Lung microvascular endothelial cell (primary cell): ENCODE measurements at regions not wholly inside any gene's neighbourhood (a gene's known extent, or its start where the extent isn't known, plus 50 kb on each side); places are given as distances from the start of the nearest gene placed in this dataset.

ENCODE experiments used
- DNase-seq, 2 donors: peaks; one replicate each; pipeline versions ENCODE4 v3.0.0 to v3.0.0-alpha.2; 2010; ENCODE audit warnings: low read depth in 2 of 2

GRCh38 chr1:221851336-221851735, 109.4 kb upstream of the DUSP10 start:
- no peak for DNase-seq

DNA sequence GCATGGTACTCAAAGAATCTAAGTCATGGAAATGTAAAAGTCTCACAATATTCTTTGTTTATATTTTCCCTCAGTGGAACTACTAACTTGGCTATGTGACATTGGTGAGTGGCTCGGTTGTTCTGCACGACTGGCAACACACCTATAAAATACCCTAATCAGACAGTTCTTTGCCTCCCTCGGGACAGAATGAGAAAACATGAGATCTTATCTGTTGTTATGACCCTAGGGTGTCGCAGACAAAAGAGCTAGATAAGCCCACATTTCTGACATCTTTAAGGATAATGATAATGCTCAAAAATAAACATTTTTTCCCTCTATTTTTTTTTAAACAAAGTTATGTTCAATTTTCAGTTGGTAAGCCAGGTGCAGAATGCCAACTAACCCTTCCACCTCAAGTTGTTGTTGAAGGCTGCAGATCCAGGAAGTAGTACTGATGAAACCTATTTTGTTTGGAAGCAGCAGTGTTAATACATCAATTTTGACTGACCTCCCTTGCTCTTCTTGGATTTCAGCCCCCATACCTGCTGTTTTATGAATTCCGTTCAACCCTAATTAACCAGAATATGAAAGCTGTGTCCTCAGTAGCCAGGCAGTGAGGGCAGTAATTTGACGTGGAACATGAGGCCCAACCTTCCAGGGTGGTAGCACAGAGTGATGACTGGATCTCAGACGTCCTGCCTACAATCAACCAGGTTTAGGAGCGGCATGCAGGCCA, 108.7 kb upstream of the DUSP10 start:
- DNase-seq: no peak

DNA sequence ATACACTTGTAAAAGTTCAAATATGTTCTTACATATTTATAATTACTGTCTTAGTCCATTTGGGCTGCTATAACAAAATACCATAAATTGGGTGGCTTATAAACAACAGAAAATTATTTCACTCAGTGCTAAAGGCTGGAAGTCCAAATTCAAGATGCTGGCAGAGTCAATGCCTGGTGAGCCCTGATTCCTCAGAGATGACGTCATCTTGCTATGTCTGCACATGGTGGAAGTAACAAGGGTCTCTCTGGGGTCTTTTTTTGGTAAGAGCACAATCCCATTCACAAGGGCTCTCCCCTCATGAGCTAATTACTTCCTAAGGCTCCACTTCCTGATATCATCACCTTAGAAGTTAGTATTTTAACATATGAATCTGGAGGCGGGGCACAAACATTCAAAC, 108.0 kb upstream of the DUSP10 start:
- no peak for DNase-seq

DNA sequence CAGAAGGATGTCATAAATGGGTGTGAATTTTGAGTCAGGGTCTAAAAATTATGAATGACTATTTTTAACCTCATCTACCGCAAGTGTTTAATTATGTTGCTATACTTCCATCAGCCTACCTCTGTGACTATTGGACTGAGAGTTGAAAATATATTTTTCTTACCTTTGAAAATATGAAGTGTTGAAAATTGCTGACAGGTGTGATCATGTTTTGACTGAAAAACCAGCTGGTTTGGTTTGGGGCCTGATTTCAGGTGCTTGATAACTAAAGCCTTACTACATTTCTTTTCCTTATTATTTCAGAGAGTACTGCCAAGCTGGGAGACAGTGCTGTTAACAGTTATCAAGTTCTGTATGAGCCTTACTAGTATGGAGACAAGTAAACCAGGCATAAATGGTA, 107.2 kb upstream of the DUSP10 start:
- no peak for DNase-seq

DNA sequence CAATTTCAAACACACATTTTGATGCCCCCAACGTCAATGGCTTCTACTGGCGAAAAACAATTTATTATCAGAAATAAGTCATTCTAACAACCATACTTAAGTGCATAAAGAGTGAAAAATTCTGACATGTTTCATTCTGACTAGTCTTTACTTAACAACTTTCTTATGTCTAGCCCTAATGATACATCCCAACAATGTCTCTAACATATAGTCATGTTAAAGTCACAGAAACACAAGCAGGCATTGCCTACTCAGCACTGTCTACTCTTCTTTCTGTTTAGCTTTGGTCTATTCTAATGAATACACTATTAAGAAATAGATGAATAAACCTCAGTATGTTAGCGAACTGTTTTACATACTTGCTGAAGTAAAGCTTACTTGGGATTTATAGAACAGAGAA, 105.8 kb upstream of the DUSP10 start:
- DNase-seq: no peak

- peak in 1 of 2 donors; percentile 89 for DNase-seq
Measured at GRCh38 chr1:221845650-221846371, 103.9 kb upstream of the DUSP10 start.

DNA sequence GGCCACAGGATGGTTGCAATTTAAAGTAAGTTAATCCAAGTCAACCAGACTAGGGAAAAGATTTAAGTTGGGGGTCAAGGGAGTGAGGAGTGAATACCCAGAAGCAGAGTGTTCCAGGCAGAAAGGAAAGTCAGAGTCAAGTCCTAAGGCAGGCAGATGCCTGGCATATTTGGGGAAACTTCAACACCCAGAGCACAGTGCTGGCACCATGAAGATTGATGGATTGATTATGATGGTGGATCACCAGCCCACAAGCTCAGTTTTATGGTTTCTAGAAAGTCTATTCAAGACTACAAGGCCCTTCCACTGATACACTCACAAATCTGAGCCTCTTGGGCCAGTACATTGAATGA, 100.1 kb upstream of the DUSP10 start:
- DNase-seq: no peak

DNA sequence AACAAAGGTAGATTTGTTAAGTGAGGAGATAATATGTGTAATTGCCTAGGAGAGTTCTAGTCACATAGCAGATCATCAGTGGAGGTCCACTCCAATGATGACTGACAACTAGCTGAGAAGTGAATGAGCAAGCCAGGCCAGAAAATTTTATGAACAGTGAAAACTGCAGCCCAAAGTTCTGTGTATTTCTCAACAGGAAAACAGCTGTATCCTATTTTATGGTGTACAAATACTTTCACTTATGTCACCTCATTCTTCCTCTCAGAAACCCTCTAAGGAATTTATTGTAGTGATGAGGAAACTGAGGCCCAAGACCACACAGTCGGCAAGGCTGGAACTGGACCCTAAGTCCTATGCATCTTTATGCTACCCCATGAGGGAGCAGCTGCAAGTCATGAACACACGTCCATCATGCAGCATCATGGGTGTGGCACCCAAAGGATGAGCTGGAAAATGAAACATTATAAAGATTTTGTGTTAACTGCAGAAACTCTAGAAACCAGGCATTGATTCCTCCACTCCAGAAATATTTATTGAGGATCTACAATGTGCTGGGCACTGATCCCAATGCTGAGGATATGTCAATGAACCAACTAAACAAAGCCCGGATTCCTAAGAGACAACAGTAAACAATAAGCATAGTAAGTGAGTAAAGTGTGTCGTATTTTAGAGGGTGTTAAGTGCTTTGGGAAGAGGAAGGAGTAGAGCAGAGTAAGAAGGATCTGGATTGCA, 99.5 kb upstream of the DUSP10 start:
- peak; percentile 31 to 58 for DNase-seq

- no peak for DNase-seq
Measured at GRCh38 chr1:221840511-221841243, 98.8 kb upstream of the DUSP10 start.

GRCh38 chr1:221839782-221840395, 98.0 kb upstream of the DUSP10 start:
- peak; percentile 59 to 86 for DNase-seq

DNA sequence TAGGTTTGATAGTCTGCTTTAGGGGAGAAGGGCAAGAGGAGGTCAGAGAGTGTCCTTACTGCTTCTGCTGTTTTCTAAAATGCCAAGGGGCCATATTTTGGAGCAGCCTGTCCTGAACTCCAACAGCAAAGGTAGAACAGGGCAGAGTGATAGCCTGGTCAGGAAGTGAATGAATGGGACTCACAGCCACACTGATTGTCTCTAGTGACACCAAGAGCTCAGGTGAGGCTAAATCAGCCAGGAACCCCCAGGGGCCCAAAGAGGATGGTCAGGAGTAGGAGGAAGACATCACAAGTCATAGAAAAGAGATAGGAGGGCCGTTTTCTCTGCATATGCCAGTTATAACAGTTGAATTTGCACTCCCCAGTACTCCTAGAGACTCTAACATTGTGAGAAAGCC, 97.4 kb upstream of the DUSP10 start:
- DNase-seq: no peak

DNA sequence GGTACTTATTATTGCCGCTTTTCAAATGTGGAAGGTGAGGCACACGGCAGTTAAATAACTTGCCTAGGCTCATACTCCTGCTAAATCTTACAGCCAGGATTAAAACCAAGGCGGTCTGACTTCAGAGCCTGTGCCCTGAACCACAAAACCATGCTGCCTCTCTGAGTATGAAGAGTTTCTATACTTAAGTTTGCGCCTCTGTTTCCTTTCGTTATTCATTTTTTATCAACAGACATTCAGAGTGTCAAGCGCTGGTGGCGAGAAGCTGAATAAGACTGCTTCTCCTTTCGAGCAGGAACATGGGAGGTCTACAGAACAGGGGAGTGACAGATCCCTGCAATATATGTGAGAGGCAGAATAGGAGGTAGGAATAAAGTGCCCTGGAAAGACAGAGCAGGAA, 96.0 kb upstream of the DUSP10 start:
- no peak for DNase-seq

GRCh38 chr1:221834698-221835513, 93.0 kb upstream of the DUSP10 start:
- DNase-seq: no peak

DNA sequence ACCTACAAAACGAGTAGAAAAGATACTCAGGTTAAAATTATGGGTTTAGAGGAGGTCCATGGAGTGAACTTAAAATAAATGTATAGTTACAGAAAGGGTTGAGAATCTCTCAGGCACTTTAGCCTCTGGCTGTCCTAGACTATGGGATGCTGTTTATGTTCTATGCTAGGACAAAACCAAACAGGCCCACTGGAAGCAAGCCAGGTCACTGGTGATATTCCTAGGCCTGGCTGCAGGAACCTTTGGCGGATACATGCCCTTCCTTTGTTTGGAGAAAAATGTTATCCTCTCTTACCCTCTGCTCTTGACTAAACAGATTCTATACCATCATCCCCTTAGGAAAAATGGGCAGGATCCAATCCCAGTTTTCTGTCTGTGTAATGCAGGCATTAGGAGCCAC, 90.7 kb upstream of the DUSP10 start:
- DNase-seq: peak; percentile 79 to 89

DNA sequence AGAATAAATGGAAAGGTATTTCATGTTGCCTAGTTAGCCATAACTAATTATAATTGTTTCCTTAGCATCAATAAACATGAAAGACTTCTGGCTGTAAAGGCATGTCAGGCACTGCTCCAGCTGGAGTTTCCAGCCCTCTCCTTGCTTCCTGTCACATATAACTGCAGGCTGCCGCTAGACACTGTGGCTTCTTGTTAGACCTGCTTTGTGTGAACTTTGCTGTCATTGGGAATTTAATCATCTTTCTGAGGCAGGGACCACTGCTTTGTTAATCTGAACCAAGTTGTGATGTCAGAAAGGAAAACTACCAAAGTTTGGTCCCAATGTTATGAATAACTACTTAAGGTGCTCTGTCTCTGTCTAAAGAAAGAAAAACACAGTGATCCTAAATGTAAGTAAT, 90.3 kb upstream of the DUSP10 start:
- DNase-seq: peak; percentile 32 to 83

DNA sequence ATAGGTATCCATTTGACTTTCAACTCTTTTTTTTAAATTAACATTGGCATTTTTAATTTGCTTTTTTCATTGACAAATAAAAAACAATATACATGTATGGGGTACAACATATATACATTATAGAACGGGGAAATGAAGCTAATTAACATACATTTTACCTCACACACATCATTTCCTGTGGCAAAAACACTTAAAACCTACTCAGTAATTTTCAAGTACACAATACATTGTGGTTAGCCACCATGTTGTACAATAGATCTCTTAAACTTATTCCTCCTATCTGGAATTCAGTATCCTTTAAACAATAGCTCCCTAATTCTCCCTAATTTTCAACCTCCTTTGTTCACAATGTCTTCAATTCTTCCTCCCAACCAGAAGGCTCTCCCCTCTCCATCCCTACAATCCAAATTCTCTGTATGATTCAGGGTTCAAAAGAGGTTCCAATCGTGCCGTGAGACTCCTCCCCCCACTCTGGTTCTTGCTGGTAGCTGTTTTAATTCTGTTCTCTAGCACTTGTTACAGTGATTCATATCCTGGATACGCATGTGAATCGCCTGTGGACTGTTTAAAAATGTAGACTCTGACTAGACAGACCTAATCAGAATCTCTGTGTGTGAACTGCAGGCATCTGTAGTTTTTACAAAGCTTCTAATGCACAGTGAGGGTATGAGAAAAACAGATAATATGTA, 87.6 kb upstream of the DUSP10 start:
- peak; percentile 91 to 96 for DNase-seq

GRCh38 chr1:221827307-221827642, 85.4 kb upstream of the DUSP10 start:
- peak in 1 of 2 donors; percentile 47 for DNase-seq

DNA sequence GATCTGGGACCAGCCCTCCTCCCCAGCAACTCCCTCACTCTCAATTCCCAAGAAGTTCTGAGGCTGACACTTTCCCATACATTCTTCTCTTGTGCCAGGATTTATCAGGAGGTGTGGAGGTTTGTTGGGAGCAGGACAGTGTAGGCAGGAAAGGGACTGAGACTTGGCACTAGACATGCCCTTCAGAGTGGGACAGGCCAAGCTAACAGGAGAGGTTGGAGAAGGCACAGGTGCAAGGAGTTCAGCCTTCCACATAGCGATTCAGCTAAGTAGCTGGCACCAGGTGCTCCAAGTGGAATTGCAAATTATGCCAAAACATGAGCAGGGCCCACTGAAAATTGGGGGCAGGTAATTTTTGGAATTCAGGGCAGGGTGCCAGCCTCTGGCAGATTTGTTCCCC, 83.0 kb upstream of the DUSP10 start:
- DNase-seq: no peak

GRCh38 chr1:221824025-221824424, 82.1 kb upstream of the DUSP10 start:
- peak; percentile 95 to 96 for DNase-seq

GRCh38 chr1:221823561-221823960, 81.7 kb upstream of the DUSP10 start:
- DNase-seq: no peak
